ENCODE measurements at regions not wholly inside any gene's neighbourhood (a gene's known extent, or its start where the extent isn't known, plus 50 kb on each side); places are given as distances from the start of the nearest gene placed in this dataset.

- DNase-seq (ENCODE audit: low read depth): no peak
- no peak for TF ChIP-seq CTCF (conservative IDR thresholded peaks at IDR 0.05; ENCODE audit: control insufficient read depth, insufficient read depth, low read depth, low read length)
- no peak overlapping the region for H3K4me3 ChIP-seq (ENCODE audit: control insufficient read depth, low read depth, low read length)
These were observed 243.5 kb downstream of the OPA1 start for GRCh38 chr3:193836511-193836910.

GRCh38 chr3:193836918-193837317, 243.9 kb downstream of the OPA1 start:
- H3K4me3 ChIP-seq (ENCODE audit: control insufficient read depth, low read depth, low read length): no peak overlapping the region
- no peak for DNase-seq (ENCODE audit: low read depth)
- no peak for TF ChIP-seq CTCF (conservative IDR thresholded peaks at IDR 0.05; ENCODE audit: control insufficient read depth, insufficient read depth, low read depth, low read length)

- no peak overlapping the region for H3K4me3 ChIP-seq (ENCODE audit: control insufficient read depth, low read depth, low read length)
- no peak for DNase-seq (ENCODE audit: low read depth)
- no peak for TF ChIP-seq CTCF (conservative IDR thresholded peaks at IDR 0.05; ENCODE audit: control insufficient read depth, insufficient read depth, low read depth, low read length)
These were observed 244.4 kb downstream of the OPA1 start for GRCh38 chr3:193837347-193837827.

DNA sequence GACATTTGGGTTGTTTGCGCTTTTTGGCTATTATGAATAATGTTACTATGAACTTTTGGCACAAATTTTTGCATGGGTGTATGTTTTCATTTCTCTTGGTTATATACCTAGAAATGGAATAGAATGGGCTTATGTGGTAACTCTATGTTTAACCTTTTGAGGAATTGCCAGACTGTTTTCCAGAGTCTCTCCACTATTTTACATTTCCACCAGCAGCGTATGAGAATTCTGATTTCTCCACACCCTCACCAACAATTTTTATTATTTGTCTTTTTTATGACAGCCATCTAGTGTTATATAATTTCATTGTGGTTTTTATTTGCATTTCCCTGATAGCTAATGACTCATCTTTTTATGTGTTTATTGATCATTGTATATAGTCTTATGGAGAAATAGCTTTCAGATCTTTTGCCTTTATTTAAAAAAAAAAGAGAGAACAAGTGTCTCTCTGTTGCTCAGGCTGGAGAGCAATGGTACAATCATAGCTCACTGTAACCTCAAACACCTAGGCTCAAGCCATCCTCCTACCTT, 247.2 kb downstream of the OPA1 start:
- H3K4me3 ChIP-seq (ENCODE audit: control insufficient read depth, low read depth, low read length): no peak overlapping the region
- no peak for DNase-seq (ENCODE audit: low read depth)
- TF ChIP-seq CTCF (conservative IDR thresholded peaks at IDR 0.05; ENCODE audit: control insufficient read depth, insufficient read depth, low read depth, low read length): no peak

DNA sequence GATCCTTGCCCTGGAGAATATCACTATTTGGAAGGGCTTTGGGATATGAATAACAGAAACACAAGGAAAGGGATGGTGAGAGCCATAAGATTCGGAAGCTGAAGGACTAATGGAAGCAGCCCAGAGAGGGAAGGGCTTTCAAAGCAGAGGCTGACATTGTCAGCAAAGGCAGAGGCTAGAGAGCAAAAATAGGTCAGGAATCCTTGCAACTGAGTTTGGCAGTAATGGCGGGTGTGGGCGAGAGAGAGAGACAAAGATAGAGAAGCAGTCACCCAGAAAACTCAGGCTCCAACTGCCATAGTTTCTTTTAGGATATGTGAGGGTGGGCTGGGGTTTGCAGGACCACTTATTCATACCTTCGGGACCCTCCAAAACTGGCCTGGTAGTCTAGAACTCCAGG, 248.6 kb downstream of the OPA1 start:
- no peak overlapping the region for H3K4me3 ChIP-seq (ENCODE audit: control insufficient read depth, low read depth, low read length)
- DNase-seq (ENCODE audit: low read depth): no peak
- no peak for TF ChIP-seq CTCF (conservative IDR thresholded peaks at IDR 0.05; ENCODE audit: control insufficient read depth, insufficient read depth, low read depth, low read length)

GRCh38 chr3:193842029-193842798, 249.2 kb downstream of the OPA1 start:
- no peak for TF ChIP-seq CTCF (conservative IDR thresholded peaks at IDR 0.05; ENCODE audit: control insufficient read depth, insufficient read depth, low read depth, low read length)
- no peak overlapping the region for H3K4me3 ChIP-seq (ENCODE audit: control insufficient read depth, low read depth, low read length)
- no peak for DNase-seq (ENCODE audit: low read depth)

Data from fibroblast of mammary gland (primary cell).